ENCODE measurements at regions not wholly inside any gene's neighbourhood (a gene's known extent, or its start where the extent isn't known, plus 50 kb on each side); places are given as distances from the start of the nearest gene placed in this dataset.

GRCh38 chr4:89363786-89364185, 56.2 kb upstream of the GPRIN3 start:
- DNase-seq (ENCODE audit: low read depth), result no peak
- no peak for TF ChIP-seq CTCF (IDR thresholded peaks at IDR 0.05; ENCODE audit: insufficient read depth, low read depth, low read length)
- H3K4me3 ChIP-seq (ENCODE audit: low read depth, low read length), result no peak overlapping the region

- TF ChIP-seq CTCF (IDR thresholded peaks at IDR 0.05; ENCODE audit: insufficient read depth, low read depth, low read length), result no peak
- H3K4me3 ChIP-seq (ENCODE audit: low read depth, low read length), result no peak overlapping the region
- DNase-seq (ENCODE audit: low read depth), result peak; percentile 33
Measured at GRCh38 chr4:89358935-89359638, 51.5 kb upstream of the GPRIN3 start.

- no peak overlapping the region for H3K4me3 ChIP-seq (ENCODE audit: low read depth, low read length)
- no peak for DNase-seq (ENCODE audit: low read depth)
- TF ChIP-seq CTCF (IDR thresholded peaks at IDR 0.05; ENCODE audit: insufficient read depth, low read depth, low read length), result no peak
Measured at GRCh38 chr4:89357787-89358186, 50.2 kb upstream of the GPRIN3 start.
